DOHH2 (cell line): ENCODE measurements at regions not wholly inside any gene's neighbourhood (a gene's known extent, or its start where the extent isn't known, plus 50 kb on each side); places are given as distances from the start of the nearest gene placed in this dataset.

ENCODE experiments used
- H3F3A ChIP-seq: fragments of 200-600 bp; sonication (generic), shearing (Covaris generic); 2 replicates; pipeline ENCODE4 v1.6.0; 2016; ENCODE audit warnings: antibody characterized with exemption, mild to moderate bottlenecking; ENCODE audit not compliant: control insufficient read depth, insufficient read depth
- H3K27ac ChIP-seq: fragments of 200-600 bp; sonication (generic); 2 replicates; pipeline ENCODE4 v1.5.1; 2014; ENCODE audit warnings: low read depth, mild to moderate bottlenecking, low read length, moderate library complexity
- H3K27me3 ChIP-seq: fragments of 200-600 bp; sonication (generic); 2 replicates; pipeline ENCODE4 v1.6.1; 2014; ENCODE audit warnings: mild to moderate bottlenecking, low read length, mixed read lengths; ENCODE audit not compliant: control insufficient read depth
- H3K36me3 ChIP-seq: fragments of 200-600 bp; sonication (generic); 2 replicates; pipeline ENCODE4 v1.6.1; 2014; ENCODE audit warnings: mild to moderate bottlenecking, low read length, moderate library complexity, mixed read lengths; ENCODE audit not compliant: control insufficient read depth
- H3K4me1 ChIP-seq: fragments of 200-600 bp; sonication (generic); 2 replicates; pipeline ENCODE4 v1.6.1; 2014; ENCODE audit warnings: mild to moderate bottlenecking, low read length, mixed read lengths; ENCODE audit not compliant: control insufficient read depth
- H3K4me2 ChIP-seq: fragments of 200-600 bp; sonication (generic); 2 replicates; pipeline ENCODE4 v1.6.0; 2014; ENCODE audit warnings: mild to moderate bottlenecking, low read length, moderate library complexity
- H3K4me3 ChIP-seq: fragments of 200-600 bp; sonication (generic); 2 replicates; pipeline ENCODE4 v1.5.1; 2014; ENCODE audit warnings: mild to moderate bottlenecking, low read length, mixed read lengths
- H3K79me2 ChIP-seq: fragments of 200-600 bp; sonication (generic); 2 replicates; pipeline ENCODE4 v1.6.1; 2014; ENCODE audit warnings: mild to moderate bottlenecking, low read length, mixed read lengths; ENCODE audit not compliant: control insufficient read depth
- H3K9me2 ChIP-seq: fragments of 200-600 bp; sonication (generic); replicated peaks from 2 replicates; pipeline ENCODE4 v1.6.1; 2014; ENCODE audit warnings: mild to moderate bottlenecking, low read length, mixed read lengths; ENCODE audit not compliant: control insufficient read depth
- H3K9me3 ChIP-seq: fragments of 200-600 bp; sonication (generic); 2 replicates; pipeline ENCODE4 v1.6.1; 2014; ENCODE audit warnings: antibody characterized with exemption, low read length, mixed read lengths; ENCODE audit not compliant: control insufficient read depth, insufficient read depth
- H4K20me1 ChIP-seq: fragments of 200-600 bp; sonication (generic); 2 replicates; pipeline ENCODE4 v1.6.0; 2014; ENCODE audit warnings: low read depth, mild to moderate bottlenecking, antibody characterized with exemption, low read length, moderate library complexity; ENCODE audit not compliant: control insufficient read depth, insufficient read depth
- EZH2phosphoT487 ChIP-seq: fragments of 200-600 bp; sonication (generic); IDR thresholded peaks from 2 replicates; pipeline ENCODE4 v1.6.1; 2017; ENCODE audit warnings: borderline replicate concordance, mild to moderate bottlenecking, antibody characterized with exemption, low read length, moderate library complexity, mixed read lengths
- TF ChIP-seq, protein P1 (sequence below): fragments of 200-600 bp; sonication (generic); IDR thresholded peaks from one replicate; pipeline ENCODE4 v1.5.1; 2014; ENCODE audit warnings: antibody characterized with exemption, mild to moderate bottlenecking, low read depth, low read length; ENCODE audit not compliant: poor library complexity, severe bottlenecking

DNA sequence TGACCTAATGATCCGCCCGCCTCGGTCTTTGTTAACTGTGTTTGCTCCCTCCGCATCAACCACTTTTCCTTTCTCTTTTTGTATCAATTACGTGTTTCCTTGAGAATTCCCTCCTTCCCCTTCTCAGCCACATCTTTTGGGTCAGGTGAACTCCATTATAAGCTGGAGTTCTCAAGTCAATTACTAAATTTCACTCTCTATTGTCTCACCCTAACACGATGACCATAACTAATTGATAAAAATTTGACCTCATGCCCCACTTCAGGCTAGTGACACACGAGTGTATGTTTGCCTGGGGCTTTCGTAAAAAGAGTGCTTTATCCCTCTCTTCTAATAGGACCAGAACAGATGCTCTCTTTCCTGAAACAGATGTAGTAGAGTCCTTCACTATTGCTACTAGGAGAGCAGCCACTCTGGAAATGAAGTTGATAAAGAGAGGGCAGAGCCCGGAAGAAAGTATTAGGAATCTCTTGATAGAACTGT, 403.6 kb upstream of the ANXA10 start:
- Histone ChIP-seq H3K4me1 (no peaks in the 10 kb centered on the region), H4K20me1 (no peaks in the 10 kb centered on the region), H3K9me3 (no peaks in the 10 kb centered on the region), H3K27ac (no peak overlapping the region), H3F3A (no peaks in the 10 kb centered on the region), H3K79me2 (no peaks in the 10 kb centered on the region), H3K36me3 (no peaks in the 10 kb centered on the region), H3K27me3 (no peaks in the 10 kb centered on the region), H3K4me2 (no peak overlapping the region), H3K9me2 (no peaks in the 10 kb centered on the region; the same call in 1 of the 2 replicates), H3K4me3 (no peak overlapping the region)
- no peak for TF ChIP-seq EZH2phosphoT487
- TF ChIP-seq, protein P1, sequence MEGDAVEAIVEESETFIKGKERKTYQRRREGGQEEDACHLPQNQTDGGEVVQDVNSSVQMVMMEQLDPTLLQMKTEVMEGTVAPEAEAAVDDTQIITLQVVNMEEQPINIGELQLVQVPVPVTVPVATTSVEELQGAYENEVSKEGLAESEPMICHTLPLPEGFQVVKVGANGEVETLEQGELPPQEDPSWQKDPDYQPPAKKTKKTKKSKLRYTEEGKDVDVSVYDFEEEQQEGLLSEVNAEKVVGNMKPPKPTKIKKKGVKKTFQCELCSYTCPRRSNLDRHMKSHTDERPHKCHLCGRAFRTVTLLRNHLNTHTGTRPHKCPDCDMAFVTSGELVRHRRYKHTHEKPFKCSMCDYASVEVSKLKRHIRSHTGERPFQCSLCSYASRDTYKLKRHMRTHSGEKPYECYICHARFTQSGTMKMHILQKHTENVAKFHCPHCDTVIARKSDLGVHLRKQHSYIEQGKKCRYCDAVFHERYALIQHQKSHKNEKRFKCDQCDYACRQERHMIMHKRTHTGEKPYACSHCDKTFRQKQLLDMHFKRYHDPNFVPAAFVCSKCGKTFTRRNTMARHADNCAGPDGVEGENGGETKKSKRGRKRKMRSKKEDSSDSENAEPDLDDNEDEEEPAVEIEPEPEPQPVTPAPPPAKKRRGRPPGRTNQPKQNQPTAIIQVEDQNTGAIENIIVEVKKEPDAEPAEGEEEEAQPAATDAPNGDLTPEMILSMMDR = no peak

DNA sequence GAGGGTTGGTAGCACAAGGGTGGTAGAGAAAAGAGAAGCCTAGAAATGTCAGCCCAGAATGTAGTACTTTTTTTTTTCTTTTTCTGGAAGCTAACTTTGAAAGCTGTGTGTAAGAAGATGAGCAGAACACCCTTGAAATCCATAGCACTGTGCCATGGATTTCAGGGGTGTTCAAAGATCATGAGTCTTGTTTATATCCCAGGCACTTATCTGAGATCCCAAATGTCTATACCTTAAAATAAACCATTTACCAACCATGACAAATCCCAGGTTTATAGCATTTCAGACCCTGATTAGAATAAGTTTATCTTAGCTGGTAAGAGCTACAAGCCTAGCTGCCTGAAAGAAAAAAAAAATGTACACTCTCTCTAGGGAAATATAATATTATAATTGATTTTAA, 389.9 kb upstream of the ANXA10 start:
- TF ChIP-seq, protein P1 = no peak
- TF ChIP-seq EZH2phosphoT487 = no peak
- Histone ChIP-seq H3K27ac (no peak overlapping the region), H3K4me3 (no peak overlapping the region), H3K36me3 (no peaks in the 10 kb centered on the region), H3K79me2 (no peaks in the 10 kb centered on the region), H4K20me1 (no peaks in the 10 kb centered on the region), H3K4me2 (no peak overlapping the region), H3K27me3 (no peaks in the 10 kb centered on the region), H3K9me2 (no peaks in the 10 kb centered on the region), H3K9me3 (no peaks in the 10 kb centered on the region), H3K4me1 (no peaks in the 10 kb centered on the region), H3F3A (no peaks in the 10 kb centered on the region)

DNA sequence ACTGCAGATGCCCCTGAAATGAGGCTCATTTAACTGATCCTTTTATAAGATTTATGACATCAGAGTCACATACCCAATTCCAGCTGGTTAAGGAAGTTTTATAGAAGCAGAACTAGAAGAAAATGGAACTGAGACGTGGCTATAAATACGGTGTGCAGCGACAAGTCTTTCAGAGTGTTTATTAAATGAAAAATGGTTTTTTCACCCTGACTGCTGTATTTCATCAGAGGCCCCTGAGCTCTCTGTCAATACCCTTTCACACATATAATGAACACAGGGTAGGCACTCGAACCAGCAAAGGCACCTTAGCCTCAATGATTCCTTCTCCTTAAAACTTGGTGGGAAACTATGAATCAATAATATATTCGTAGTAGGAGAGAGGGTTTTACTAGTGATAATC, 380.8 kb upstream of the ANXA10 start:
- H3K4me2 ChIP-seq = no peak overlapping the region
- TF ChIP-seq EZH2phosphoT487 = no peak
- TF ChIP-seq, protein P1 = no peak
- no peaks in the 10 kb centered on the region for H3K79me2 ChIP-seq
- H3F3A ChIP-seq = no peaks in the 10 kb centered on the region
- no peaks in the 10 kb centered on the region for H4K20me1 ChIP-seq
- no peaks in the 10 kb centered on the region for H3K9me2 ChIP-seq
- no peak overlapping the region for H3K4me3 ChIP-seq
- no peak overlapping the region for H3K27ac ChIP-seq
- no peaks in the 10 kb centered on the region for H3K9me3 ChIP-seq
- H3K27me3 ChIP-seq = no peaks in the 10 kb centered on the region
- no peaks in the 10 kb centered on the region for H3K4me1 ChIP-seq
- H3K36me3 ChIP-seq = no peaks in the 10 kb centered on the region
